ENCODE measurements at regions not wholly inside any gene's neighbourhood (a gene's known extent, or its start where the extent isn't known, plus 50 kb on each side); places are given as distances from the start of the nearest gene placed in this dataset.

- intact Hi-C loops (cut with micrococcal nuclease; ENCODE audit: unreplicated experiment), result no loop called here
- H3K79me2 ChIP-seq (ENCODE audit: insufficient read depth, low read depth, low read length), result no peaks in the 10 kb centered on the region
- H3K9me3 ChIP-seq (ENCODE audit: low read length), result no peaks in the 10 kb centered on the region
- POLR2A ChIA-PET, result interaction anchor here (0.5 kb wide), 1 partner anchor 18 kb away, joined by 3 read pairs; no protein-coding TSS in a partner anchor
- H3K4me2 ChIP-seq (ENCODE audit: low read length), result no peak overlapping the region
- TF ChIP-seq CTCF (conservative IDR thresholded peaks at IDR 0.05; ENCODE audit: low read length) (no peak), EZH2phosphoT487 (IDR thresholded peaks at IDR 0.05; ENCODE audit: borderline replicate concordance, low read depth, low read length) (no peak)
- DNase-seq (ENCODE audit: low spot score), result no peak
- no peak overlapping the region for H2AFZ ChIP-seq (ENCODE audit: low read length)
- no peak overlapping the region for H3K27ac ChIP-seq (ENCODE audit: low read depth, low read length, poor library complexity, severe bottlenecking)
- H3K4me3 ChIP-seq (ENCODE audit: low read depth, low read length, poor library complexity, severe bottlenecking), result no peak overlapping the region
- no TSS peak for BruUV-seq (replicated peaks)
- no peaks in the 10 kb centered on the region for H3K9me2 ChIP-seq (ENCODE audit: insufficient read depth, low read length)
- H3K36me3 ChIP-seq (ENCODE audit: insufficient read depth, low read length), result no peaks in the 10 kb centered on the region
- CTCF ChIA-PET (ENCODE audit: unreplicated experiment), result no interaction called here
- H3K4me1 ChIP-seq (ENCODE audit: insufficient read depth, low read length, poor library complexity, severe bottlenecking), result no peaks in the 10 kb centered on the region
- H4K20me1 ChIP-seq (ENCODE audit: insufficient read depth, low read length), result no peaks in the 10 kb centered on the region
Observed at GRCh38 chr6:12420626-12421025, 130.5 kb downstream of the EDN1 start.

DNA sequence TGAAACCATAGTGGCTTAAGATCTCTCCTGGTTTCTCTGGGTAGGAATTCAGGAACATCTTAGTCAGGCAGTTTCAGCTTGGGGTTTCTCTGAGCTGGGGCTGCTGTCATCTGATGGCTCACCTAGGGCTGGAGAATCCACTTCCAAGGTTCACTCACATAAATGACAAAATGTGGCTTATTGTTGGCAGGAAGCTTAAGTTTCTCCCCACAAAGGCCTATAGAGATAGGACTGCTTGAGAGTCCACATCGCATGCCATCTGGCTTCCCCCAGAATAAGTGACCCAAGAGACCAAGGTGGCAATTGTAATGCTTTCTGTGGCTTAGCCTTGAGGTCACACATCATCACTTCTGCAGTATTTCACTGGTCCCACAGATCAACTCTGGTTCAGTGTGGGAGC is 131.4 kb downstream of the EDN1 start:
- no peak for DNase-seq (ENCODE audit: low spot score)
- BruUV-seq (replicated peaks), result no TSS peak
- ChIA-PET CTCF (ENCODE audit: unreplicated experiment) (no interaction called here), POLR2A (interaction anchor here (0.7 kb wide), 1 partner anchor 186 kb away, joined by 3 read pairs; no protein-coding TSS in a partner anchor)
- no peak for TF ChIP-seq EZH2phosphoT487 (IDR thresholded peaks at IDR 0.05; ENCODE audit: borderline replicate concordance, low read depth, low read length)
- TF ChIP-seq CTCF (conservative IDR thresholded peaks at IDR 0.05; ENCODE audit: low read length), result no peak
- Histone ChIP-seq H3K4me1 (ENCODE audit: insufficient read depth, low read length, poor library complexity, severe bottlenecking) (no peaks in the 10 kb centered on the region), H3K9me3 (ENCODE audit: low read length) (no peaks in the 10 kb centered on the region), H4K20me1 (ENCODE audit: insufficient read depth, low read length) (no peaks in the 10 kb centered on the region), H3K4me2 (ENCODE audit: low read length) (no peak overlapping the region), H2AFZ (ENCODE audit: low read length) (no peak overlapping the region), H3K4me3 (ENCODE audit: low read depth, low read length, poor library complexity, severe bottlenecking) (no peak overlapping the region), H3K9me2 (ENCODE audit: insufficient read depth, low read length) (no peaks in the 10 kb centered on the region), H3K79me2 (ENCODE audit: insufficient read depth, low read depth, low read length) (no peaks in the 10 kb centered on the region), H3K36me3 (ENCODE audit: insufficient read depth, low read length) (no peaks in the 10 kb centered on the region), H3K27ac (ENCODE audit: low read depth, low read length, poor library complexity, severe bottlenecking) (no peak overlapping the region)
- intact Hi-C loops (cut with micrococcal nuclease; ENCODE audit: unreplicated experiment), result no loop called here

- Histone ChIP-seq H2AFZ (ENCODE audit: low read length) (no peak overlapping the region), H3K36me3 (ENCODE audit: insufficient read depth, low read length) (no peaks in the 10 kb centered on the region), H3K4me1 (ENCODE audit: insufficient read depth, low read length, poor library complexity, severe bottlenecking) (no peaks in the 10 kb centered on the region), H4K20me1 (ENCODE audit: insufficient read depth, low read length) (no peaks in the 10 kb centered on the region), H3K79me2 (ENCODE audit: insufficient read depth, low read depth, low read length) (no peaks in the 10 kb centered on the region), H3K4me2 (ENCODE audit: low read length) (no peak overlapping the region), H3K9me3 (ENCODE audit: low read length) (no peaks in the 10 kb centered on the region), H3K4me3 (ENCODE audit: low read depth, low read length, poor library complexity, severe bottlenecking) (no peak overlapping the region), H3K27ac (ENCODE audit: low read depth, low read length, poor library complexity, severe bottlenecking) (no peak overlapping the region), H3K9me2 (ENCODE audit: insufficient read depth, low read length) (no peaks in the 10 kb centered on the region)
- TF ChIP-seq EZH2phosphoT487 (IDR thresholded peaks at IDR 0.05; ENCODE audit: borderline replicate concordance, low read depth, low read length), result no peak
- no peak for TF ChIP-seq CTCF (conservative IDR thresholded peaks at IDR 0.05; ENCODE audit: low read length)
- no TSS peak for BruUV-seq (replicated peaks)
- ChIA-PET CTCF (ENCODE audit: unreplicated experiment) (no interaction called here), POLR2A (interaction anchor here (0.7 kb wide), 1 partner anchor 186 kb away, joined by 3 read pairs; no protein-coding TSS in a partner anchor)
- intact Hi-C loops (cut with micrococcal nuclease; ENCODE audit: unreplicated experiment), result no loop called here
- DNase-seq (ENCODE audit: low spot score), result no peak
Observed at GRCh38 chr6:12422848-12423247, 132.7 kb downstream of the EDN1 start.

All from OCI-LY7 (cell line).